ENCODE measurements at regions not wholly inside any gene's neighbourhood (a gene's known extent, or its start where the extent isn't known, plus 50 kb on each side); places are given as distances from the start of the nearest gene placed in this dataset.

DNA sequence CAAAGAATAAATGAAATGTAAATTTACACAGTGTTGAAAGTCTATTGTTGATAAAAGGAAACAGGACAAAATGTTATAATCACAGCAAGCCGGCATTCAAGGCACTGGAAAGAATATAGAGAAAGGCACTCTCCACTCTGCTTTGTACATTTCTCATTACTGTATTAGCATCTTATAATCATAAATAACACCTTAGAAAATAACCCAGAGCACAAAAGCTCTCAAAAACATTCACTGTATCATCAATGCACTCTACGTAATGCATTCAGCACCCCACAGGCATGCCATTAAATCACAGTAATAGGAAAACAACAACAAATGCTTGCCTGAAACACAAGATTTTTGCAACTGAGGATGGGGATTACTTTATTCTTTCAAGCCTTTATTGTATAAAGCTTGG is 75.3 kb upstream of the TRPC3 start:
- no peak for DNase-seq
- H3K9me3 Mint-ChIP-seq (ENCODE audit: low read depth) = peaks cover 17% of the 10 kb centered on the region
- no peaks in the 10 kb centered on the region for H3K4me1 Mint-ChIP-seq
- intact Hi-C loops (cut with DNase I, micrococcal nuclease) = no loop called here
- CTCF ChIA-PET = no interaction called here
- no peak for ATAC-seq
- POLR2A ChIA-PET = no interaction called here
- H3K36me3 Mint-ChIP-seq (ENCODE audit: low read depth) = no peaks in the 10 kb centered on the region
- H3K27me3 Mint-ChIP-seq = peaks cover 11% of the 10 kb centered on the region
- no peak overlapping the region for H3K4me3 Mint-ChIP-seq
- H3K27ac Mint-ChIP-seq = no peak overlapping the region

GRCh38 chr4:122017296-122017695 is 65.4 kb upstream of the TRPC3 start:
- Mint-ChIP-seq H3K27me3 (peaks cover 17% of the 10 kb centered on the region), H3K27ac (no peak overlapping the region), H3K4me1 (no peaks in the 10 kb centered on the region), H3K4me3 (no peak overlapping the region), H3K9me3 (ENCODE audit: low read depth) (no peaks in the 10 kb centered on the region), H3K36me3 (ENCODE audit: low read depth) (no peaks in the 10 kb centered on the region)
- intact Hi-C loops (cut with DNase I, micrococcal nuclease) = no loop called here
- POLR2A ChIA-PET = no interaction called here
- no peak for ATAC-seq
- DNase-seq = no peak
- CTCF ChIA-PET = no interaction called here

- Mint-ChIP-seq H3K36me3 (ENCODE audit: low read depth) (no peaks in the 10 kb centered on the region), H3K4me1 (no peaks in the 10 kb centered on the region), H3K9me3 (ENCODE audit: low read depth) (no peaks in the 10 kb centered on the region), H3K4me3 (no peak overlapping the region), H3K27ac (no peak overlapping the region), H3K27me3 (peaks cover 22% of the 10 kb centered on the region)
- intact Hi-C loops (cut with DNase I, micrococcal nuclease) = no loop called here
- DNase-seq = no peak
- ChIA-PET CTCF (no interaction called here), POLR2A (no interaction called here)
- no peak for ATAC-seq
These were observed 63.3 kb upstream of the TRPC3 start for GRCh38 chr4:122015203-122015602.

GRCh38 chr4:122012735-122013134 is 60.9 kb upstream of the TRPC3 start:
- DNase-seq = no peak
- ChIA-PET POLR2A (no interaction called here), CTCF (interaction anchor here (0.8 to 1.7 kb wide), 4 partner anchors 10 to 112 kb away, joined by 3 to 4 read pairs (median 4); no protein-coding TSS in a partner anchor)
- Mint-ChIP-seq H3K9me3 (ENCODE audit: low read depth) (no peaks in the 10 kb centered on the region), H3K27me3 (peaks cover 16% of the 10 kb centered on the region), H3K4me1 (no peaks in the 10 kb centered on the region), H3K36me3 (ENCODE audit: low read depth) (no peaks in the 10 kb centered on the region), H3K4me3 (no peak overlapping the region), H3K27ac (no peak overlapping the region)
- ATAC-seq = no peak
- intact Hi-C loops (cut with DNase I, micrococcal nuclease) = no loop called here

DNA sequence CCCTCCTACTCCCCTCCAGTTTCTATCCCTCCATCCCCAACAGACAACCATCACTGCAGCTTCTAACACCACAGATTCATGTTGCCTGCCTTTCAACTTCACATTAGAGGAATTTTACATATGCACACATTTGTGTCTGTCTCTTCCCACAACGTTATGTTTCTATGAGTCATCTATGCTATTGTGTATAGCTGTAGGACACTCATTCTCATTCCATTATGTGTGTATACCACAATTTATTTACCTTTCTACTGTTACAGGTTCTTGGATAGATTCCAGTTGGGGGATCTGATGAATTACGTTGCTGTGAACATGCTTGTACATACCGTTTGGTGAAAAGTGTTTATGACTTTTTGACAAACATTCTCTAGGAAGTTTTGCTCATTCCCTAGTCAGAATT is 58.8 kb upstream of the TRPC3 start:
- ATAC-seq (no peak), DNase-seq (no peak)
- Mint-ChIP-seq H3K4me1 (no peaks in the 10 kb centered on the region), H3K36me3 (ENCODE audit: low read depth) (no peaks in the 10 kb centered on the region), H3K4me3 (no peak overlapping the region), H3K27me3 (peaks cover 11% of the 10 kb centered on the region), H3K9me3 (ENCODE audit: low read depth) (no peaks in the 10 kb centered on the region), H3K27ac (no peak overlapping the region)
- intact Hi-C loops (cut with DNase I, micrococcal nuclease) = no loop called here
- CTCF ChIA-PET = interaction anchor here (0.8 kb wide), 1 partner anchor 110 kb away, joined by 4 read pairs; no protein-coding TSS in a partner anchor
- POLR2A ChIA-PET = no interaction called here

DNA sequence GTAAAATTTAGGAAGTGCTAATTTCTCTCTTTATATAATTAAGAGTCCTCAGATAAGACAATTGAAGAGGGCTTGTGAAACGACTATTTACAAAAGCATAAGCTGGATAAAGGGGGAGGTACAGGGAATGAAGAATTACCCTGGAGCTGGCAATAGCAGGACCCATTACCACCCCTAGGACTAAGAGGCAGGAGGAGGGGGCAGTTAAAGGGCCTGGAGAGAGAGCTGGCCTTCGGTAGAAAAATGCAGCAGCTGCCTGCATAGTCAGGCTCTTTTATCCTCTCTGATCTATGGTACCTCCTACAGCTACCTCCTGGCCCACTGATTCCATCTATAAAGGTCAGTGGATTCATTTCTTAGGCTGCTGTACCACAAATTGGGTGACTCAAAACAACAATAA is 57.7 kb upstream of the TRPC3 start:
- ChIA-PET CTCF (interaction anchor here (0.5 kb wide), 1 partner anchor 9 kb away, joined by 3 read pairs; no protein-coding TSS in a partner anchor), POLR2A (interaction anchor here (0.6 kb wide), 1 partner anchor 67 kb away, joined by 3 read pairs; no protein-coding TSS in a partner anchor)
- Mint-ChIP-seq H3K27me3 (peaks cover 11% of the 10 kb centered on the region), H3K27ac (no peak overlapping the region), H3K36me3 (ENCODE audit: low read depth) (no peaks in the 10 kb centered on the region), H3K4me1 (no peaks in the 10 kb centered on the region), H3K9me3 (ENCODE audit: low read depth) (no peaks in the 10 kb centered on the region), H3K4me3 (no peak overlapping the region)
- ATAC-seq (no peak), DNase-seq (no peak)
- intact Hi-C loops (cut with DNase I, micrococcal nuclease) = no loop called here

- intact Hi-C loops (cut with DNase I, micrococcal nuclease) = no loop called here
- Mint-ChIP-seq H3K27ac (no peak overlapping the region), H3K36me3 (ENCODE audit: low read depth) (no peaks in the 10 kb centered on the region), H3K27me3 (peaks cover 15% of the 10 kb centered on the region), H3K4me3 (no peak overlapping the region), H3K9me3 (ENCODE audit: low read depth) (no peaks in the 10 kb centered on the region), H3K4me1 (no peaks in the 10 kb centered on the region)
- ChIA-PET POLR2A (no interaction called here), CTCF (interaction anchor here (2.2 kb wide), 1 partner anchor 106 kb away, joined by 7 read pairs; no protein-coding TSS in a partner anchor)
- ATAC-seq (no peak), DNase-seq (no peak)
These were observed 55.2 kb upstream of the TRPC3 start for GRCh38 chr4:122007016-122007415.

GRCh38 chr4:122005064-122005755 is 53.4 kb upstream of the TRPC3 start:
- no peak overlapping the region for H3K27ac Mint-ChIP-seq
- no peak overlapping the region for H3K4me3 Mint-ChIP-seq
- DNase-seq (no peak), ATAC-seq (no peak)
- intact Hi-C loops (cut with DNase I, micrococcal nuclease) = no loop called here
- no peaks in the 10 kb centered on the region for H3K9me3 Mint-ChIP-seq (ENCODE audit: low read depth)
- CTCF ChIA-PET = interaction anchor here (0.8 to 2.2 kb wide), 4 partner anchors 55 to 107 kb away, joined by 3 to 7 read pairs (median 4); no protein-coding TSS in a partner anchor
- H3K36me3 Mint-ChIP-seq (ENCODE audit: low read depth) = no peaks in the 10 kb centered on the region
- POLR2A ChIA-PET = no interaction called here
- H3K27me3 Mint-ChIP-seq = peaks cover 10% of the 10 kb centered on the region
- H3K4me1 Mint-ChIP-seq = no peaks in the 10 kb centered on the region

- CTCF ChIA-PET = interaction anchor here (0.9 to 1.8 kb wide), 8 partner anchors 9 to 105 kb away, joined by 3 to 9 read pairs (median 4); no protein-coding TSS in a partner anchor
- Mint-ChIP-seq H3K4me1 (no peaks in the 10 kb centered on the region), H3K27ac (no peak overlapping the region), H3K27me3 (peaks cover 11% of the 10 kb centered on the region), H3K36me3 (ENCODE audit: low read depth) (no peaks in the 10 kb centered on the region), H3K9me3 (ENCODE audit: low read depth) (no peaks in the 10 kb centered on the region), H3K4me3 (no peak overlapping the region)
- DNase-seq = peak; percentile 41
- ATAC-seq = peak; percentile 73
- intact Hi-C loops (cut with DNase I, micrococcal nuclease) = loop anchor here (1.0 to 5.0 kb wide), 4 partner anchors 51 to 103 kb away; partner anchors contain the start of gene TRPC3 (in 1 of the 2)
- POLR2A ChIA-PET = no interaction called here
These were observed 51.5 kb upstream of the TRPC3 start for GRCh38 chr4:122003335-122003734.

All from activated CD4-positive, alpha-beta T cell treated with anti-CD3 and anti-CD28 coated beads for 36 hours (primary cell).